H1 (cell line): ENCODE measurements at regions not wholly inside any gene's neighbourhood (a gene's known extent, or its start where the extent isn't known, plus 50 kb on each side); places are given as distances from the start of the nearest gene placed in this dataset.

Experiments
- ATF3 ChIP-seq: IDR thresholded peaks from 2 replicates; pipeline ENCODE4 v1.6.1; 2011; ENCODE audit warnings: low read depth, mild to moderate bottlenecking, low read length; ENCODE audit not compliant: insufficient read depth

GRCh38 chr11:128135451-128135850 lies 451.9 kb downstream of the ETS1 start (continued):
- TF ChIP-seq ATF3 = no peak
